ENCODE measurements at regions not wholly inside any gene's neighbourhood (a gene's known extent, or its start where the extent isn't known, plus 50 kb on each side); places are given as distances from the start of the nearest gene placed in this dataset.
A peak's percentile ranks its signal among the peaks of the same experiment; 100 is the strongest.

- DNase-seq: no peak
These were observed 219.0 kb downstream of the CCNG2 start for GRCh38 chr4:77375866-77376607.

GRCh38 chr4:77376788-77377460 is 219.9 kb downstream of the CCNG2 start:
- DNase-seq: no peak

- DNase-seq: no peak
These were observed 221.5 kb upstream of the CXCL13 start for GRCh38 chr4:77384094-77384493.

- peak in 1 of 2 experiments; percentile 59 for DNase-seq
These were observed 220.3 kb upstream of the CXCL13 start for GRCh38 chr4:77385124-77385969.

- DNase-seq: no peak
These were observed 211.6 kb upstream of the CXCL13 start for GRCh38 chr4:77393996-77394395.

- DNase-seq: no peak
These were observed 210.1 kb upstream of the CXCL13 start for GRCh38 chr4:77395481-77395880.

GRCh38 chr4:77398256-77398655 is 207.4 kb upstream of the CXCL13 start:
- DNase-seq: no peak

GRCh38 chr4:77399831-77400230 is 205.8 kb upstream of the CXCL13 start:
- DNase-seq: no peak

- no peak for DNase-seq
These were observed 191.9 kb upstream of the CXCL13 start for GRCh38 chr4:77413766-77414165.

GRCh38 chr4:77415689-77416088 is 189.9 kb upstream of the CXCL13 start:
- no peak for DNase-seq

GRCh38 chr4:77418333-77418732 is 187.3 kb upstream of the CXCL13 start:
- peak; percentile 2 to 12 for DNase-seq

GRCh38 chr4:77430847-77431246 is 174.8 kb upstream of the CXCL13 start:
- no peak for DNase-seq

- no peak for DNase-seq
These were observed 174.1 kb upstream of the CXCL13 start for GRCh38 chr4:77431546-77431945.

- DNase-seq: peak in 1 of 2 experiments; percentile 6
These were observed 172.8 kb upstream of the CXCL13 start for GRCh38 chr4:77432717-77433417.

- DNase-seq: peak in 1 of 2 experiments; percentile 64
These were observed 172.2 kb upstream of the CXCL13 start for GRCh38 chr4:77433418-77433733.

GRCh38 chr4:77434299-77435092 is 171.1 kb upstream of the CXCL13 start:
- no peak for DNase-seq

- DNase-seq: no peak
These were observed 168.5 kb upstream of the CXCL13 start for GRCh38 chr4:77437079-77437478.

GRCh38 chr4:77438549-77438948 is 167.1 kb upstream of the CXCL13 start:
- no peak for DNase-seq

- DNase-seq: no peak
These were observed 161.7 kb upstream of the CXCL13 start for GRCh38 chr4:77443941-77444340.

- DNase-seq: no peak
These were observed 159.8 kb upstream of the CXCL13 start for GRCh38 chr4:77445823-77446222.

GRCh38 chr4:77446601-77447000 is 159.0 kb upstream of the CXCL13 start:
- no peak for DNase-seq

- no peak for DNase-seq
These were observed 156.4 kb upstream of the CXCL13 start for GRCh38 chr4:77449171-77449570.

Data from NCI-H526 (cell line).